Activated CD4-positive, alpha-beta T cell treated with anti-CD3 and anti-CD28 coated beads for 36 hours (primary cell): ENCODE measurements at regions not wholly inside any gene's neighbourhood (a gene's known extent, or its start where the extent isn't known, plus 50 kb on each side); places are given as distances from the start of the nearest gene placed in this dataset.

Source experiments
- ATAC-seq: fragments of 200-7000 bp; cut with Tn5 transposase; one replicate; pipeline ENCODE4 v1.10.0; 2021; ENCODE audit warnings: mild to moderate bottlenecking, moderate library complexity
- CTCF ChIA-PET: fragments of 350-600 bp; sonication (Branson Sonifier 250); formaldehyde crosslinking; loops from one replicate; lab custom pipeline; 2021; ENCODE audit warnings: antibody characterized with exemption; lab: Charles Lee
- POLR2A ChIA-PET: fragments of 350-600 bp; sonication (Branson Sonifier 250); formaldehyde crosslinking; loops from one replicate; lab custom pipeline; 2021; ENCODE audit warnings: antibody characterized with exemption, inconsistent platforms; lab: Charles Lee
- DNase-seq: peaks from one replicate; pipeline ENCODE4 v3.0.0-alpha.2; 2020
- H3K27ac Mint-ChIP-seq: one replicate; pipeline ENCODE4 v1.8.0; 2021; ENCODE audit warnings: mixed read lengths
- H3K27me3 Mint-ChIP-seq: one replicate; pipeline ENCODE4 v1.8.0; 2021; ENCODE audit warnings: mixed read lengths
- H3K36me3 Mint-ChIP-seq: one replicate; pipeline ENCODE4 v1.8.0; 2021; ENCODE audit warnings: low read depth, mixed read lengths
- H3K4me1 Mint-ChIP-seq: one replicate; pipeline ENCODE4 v1.8.0; 2021; ENCODE audit warnings: mixed read lengths
- H3K4me3 Mint-ChIP-seq: one replicate; pipeline ENCODE4 v1.8.0; 2021; ENCODE audit warnings: mild to moderate bottlenecking, moderate library complexity, mixed read lengths
- H3K9me3 Mint-ChIP-seq: one replicate; pipeline ENCODE4 v1.8.0; 2021; ENCODE audit warnings: low read depth, mixed read lengths
- intact Hi-C, 2 experiments: fragments of 100-400 bp; cut with DNase I in 1 of 2; cut with micrococcal nuclease in 1 of 2; formaldehyde crosslinking; loops; one replicate each; pipeline versions ENCODE4 v1.14.2 to v1.15.1; 2022 to 2024; cut with DNase I, micrococcal nuclease

DNA sequence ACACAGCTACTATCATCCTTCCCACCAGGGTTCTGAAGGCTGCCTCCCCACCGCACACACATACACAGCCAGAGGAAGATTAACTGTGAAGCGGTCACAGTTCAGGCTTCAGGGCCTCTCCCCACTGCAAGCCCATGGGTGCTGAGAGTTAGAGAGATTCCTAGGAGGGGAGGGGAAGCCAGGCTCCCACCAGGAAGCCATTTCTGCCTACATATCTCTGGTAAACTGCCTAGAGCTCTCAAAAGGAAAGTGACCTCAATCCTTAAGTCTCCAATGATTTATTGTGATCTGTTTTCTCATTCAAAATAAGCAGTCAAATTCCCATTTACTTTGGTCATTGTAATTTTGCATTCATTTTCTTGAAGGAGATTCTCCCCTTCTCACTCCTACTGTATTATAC, 141.0 kb upstream of the BNIP2 start:
- Mint-ChIP-seq H3K4me3 (no peak overlapping the region), H3K27me3 (no peaks in the 10 kb centered on the region), H3K27ac (no peak overlapping the region), H3K4me1 (no peaks in the 10 kb centered on the region), H3K36me3 (no peaks in the 10 kb centered on the region), H3K9me3 (no peaks in the 10 kb centered on the region)
- no peak for ATAC-seq
- CTCF ChIA-PET = no interaction called here
- intact Hi-C loops = no loop called here
- DNase-seq = no peak
- POLR2A ChIA-PET = interaction anchor here (0.6 kb wide), 1 partner anchor 493 kb away, joined by 4 read pairs; no protein-coding TSS in a partner anchor

DNA sequence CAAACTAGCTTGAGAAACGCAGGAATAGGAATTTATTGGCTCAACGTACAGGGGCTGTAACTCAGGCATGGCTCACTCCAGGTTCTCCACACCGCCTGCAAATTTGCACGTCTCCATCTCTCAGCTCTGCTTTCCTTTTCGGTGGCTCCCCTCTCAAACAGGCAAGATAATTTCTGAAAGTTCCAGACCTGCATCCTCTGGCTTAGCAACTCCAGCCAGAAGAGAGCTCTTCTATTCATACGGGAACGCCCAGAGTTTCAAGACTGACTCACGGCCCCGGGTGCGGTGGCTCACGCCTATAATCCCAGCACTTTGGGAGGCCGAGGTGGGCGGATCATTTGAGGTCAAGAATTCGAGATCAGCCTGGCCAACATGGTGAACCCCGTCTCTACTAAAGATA, 139.7 kb upstream of the BNIP2 start:
- Mint-ChIP-seq H3K9me3 (no peaks in the 10 kb centered on the region), H3K27me3 (no peaks in the 10 kb centered on the region), H3K4me3 (no peak overlapping the region), H3K4me1 (no peaks in the 10 kb centered on the region), H3K36me3 (no peaks in the 10 kb centered on the region), H3K27ac (no peak overlapping the region)
- no peak for DNase-seq
- ChIA-PET POLR2A (no interaction called here), CTCF (no interaction called here)
- ATAC-seq = no peak
- intact Hi-C loops = no loop called here

- Mint-ChIP-seq H3K27ac (no peak overlapping the region), H3K27me3 (no peaks in the 10 kb centered on the region), H3K4me1 (no peaks in the 10 kb centered on the region), H3K36me3 (no peaks in the 10 kb centered on the region), H3K9me3 (no peaks in the 10 kb centered on the region), H3K4me3 (no peak overlapping the region)
- DNase-seq (no peak), ATAC-seq (no peak)
- ChIA-PET POLR2A (interaction anchor here (1.5 kb wide), 1 partner anchor 16 kb away, joined by 4 read pairs; no protein-coding TSS in a partner anchor), CTCF (no interaction called here)
- intact Hi-C loops = no loop called here
These were observed 139.1 kb upstream of the BNIP2 start for GRCh38 chr15:59828263-59828662.

- intact Hi-C loops = no loop called here
- CTCF ChIA-PET = no interaction called here
- ATAC-seq = no peak
- Mint-ChIP-seq H3K4me1 (no peaks in the 10 kb centered on the region), H3K27ac (no peak overlapping the region), H3K9me3 (peaks cover 2% of the 10 kb centered on the region), H3K27me3 (no peaks in the 10 kb centered on the region), H3K4me3 (no peak overlapping the region), H3K36me3 (no peaks in the 10 kb centered on the region)
- no peak for DNase-seq
- POLR2A ChIA-PET = no interaction called here
These were observed 136.8 kb upstream of the BNIP2 start for GRCh38 chr15:59825901-59826300.

DNA sequence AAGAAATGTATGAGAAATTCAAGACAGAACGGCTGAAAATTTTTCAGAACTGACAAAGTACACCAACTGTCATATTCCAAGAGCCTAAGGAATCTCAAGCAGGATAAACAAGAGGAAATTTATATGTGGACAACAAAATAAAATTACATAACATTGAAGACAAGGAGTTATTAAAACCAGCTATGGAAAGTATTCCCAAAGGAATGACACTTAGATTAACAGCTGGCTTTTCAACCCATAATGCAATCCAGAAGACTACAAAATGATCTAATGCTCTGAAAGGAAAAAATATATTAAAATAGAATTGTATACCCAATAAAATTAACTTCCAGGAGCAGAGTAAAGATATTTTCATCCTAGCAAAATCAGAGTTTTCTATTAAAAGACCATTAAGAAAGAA, 132.2 kb upstream of the BNIP2 start:
- Mint-ChIP-seq H3K27ac (no peak overlapping the region), H3K4me1 (no peaks in the 10 kb centered on the region), H3K36me3 (no peaks in the 10 kb centered on the region), H3K27me3 (no peaks in the 10 kb centered on the region), H3K4me3 (no peak overlapping the region), H3K9me3 (peaks cover 2% of the 10 kb centered on the region)
- CTCF ChIA-PET = interaction anchor here (0.9 to 1.1 kb wide), 2 partner anchors 20 to 56 kb away, joined by 3 read pairs; no protein-coding TSS in a partner anchor
- intact Hi-C loops = no loop called here
- DNase-seq (no peak), ATAC-seq (no peak)
- POLR2A ChIA-PET = interaction anchor here (0.7 kb wide), 1 partner anchor 97 kb away, joined by 3 read pairs; no protein-coding TSS in a partner anchor

- Mint-ChIP-seq H3K4me1 (peaks cover 11% of the 10 kb centered on the region), H3K27ac (no peak overlapping the region), H3K36me3 (no peaks in the 10 kb centered on the region), H3K9me3 (peaks cover 2% of the 10 kb centered on the region), H3K4me3 (no peak overlapping the region), H3K27me3 (no peaks in the 10 kb centered on the region)
- POLR2A ChIA-PET = no interaction called here
- intact Hi-C loops = no loop called here
- DNase-seq (no peak), ATAC-seq (no peak)
- CTCF ChIA-PET = interaction anchor here (1.8 kb wide), 1 partner anchor 68 kb away, joined by 5 read pairs; no protein-coding TSS in a partner anchor
These were observed 130.0 kb upstream of the BNIP2 start for GRCh38 chr15:59819092-59819491.

- no peaks in the 10 kb centered on the region for H3K27me3 Mint-ChIP-seq
- POLR2A ChIA-PET = no interaction called here
- H3K9me3 Mint-ChIP-seq = peaks cover 2% of the 10 kb centered on the region
- intact Hi-C loops = no loop called here
- CTCF ChIA-PET = interaction anchor here (1.0 to 1.8 kb wide), 2 partner anchors 22 to 67 kb away, joined by 3 to 5 read pairs; no protein-coding TSS in a partner anchor
- H3K36me3 Mint-ChIP-seq = no peaks in the 10 kb centered on the region
- peaks cover 14% of the 10 kb centered on the region for H3K4me1 Mint-ChIP-seq
- no peak overlapping the region for H3K4me3 Mint-ChIP-seq
- DNase-seq (no peak), ATAC-seq (no peak)
- H3K27ac Mint-ChIP-seq = no peak overlapping the region
These were observed 129.2 kb upstream of the BNIP2 start for GRCh38 chr15:59818336-59818735.

DNA sequence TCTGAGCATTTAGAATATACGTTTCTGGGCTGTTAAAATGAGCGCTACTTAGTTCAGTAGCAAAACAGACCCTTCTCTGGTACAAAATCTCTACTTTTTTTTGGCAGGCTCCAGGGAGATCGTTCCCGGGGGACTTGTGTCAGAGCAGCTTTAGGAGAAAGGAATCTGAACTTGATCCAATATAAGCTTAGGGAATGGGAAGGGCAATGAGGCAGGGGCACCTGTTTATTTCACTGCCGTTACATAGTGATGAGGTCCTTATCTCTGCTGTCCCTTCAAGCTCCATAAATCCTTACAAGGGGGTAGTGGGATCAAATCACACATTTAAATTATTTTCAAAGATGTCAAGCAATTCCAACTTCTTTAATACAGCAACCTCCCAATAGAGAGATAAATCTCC, 128.7 kb upstream of the BNIP2 start:
- Mint-ChIP-seq H3K27ac (no peak overlapping the region), H3K4me3 (no peak overlapping the region), H3K9me3 (no peaks in the 10 kb centered on the region), H3K4me1 (peaks cover 16% of the 10 kb centered on the region), H3K27me3 (no peaks in the 10 kb centered on the region), H3K36me3 (no peaks in the 10 kb centered on the region)
- no peak for DNase-seq
- CTCF ChIA-PET = interaction anchor here (1.0 to 1.8 kb wide), 2 partner anchors 21 to 67 kb away, joined by 3 to 5 read pairs; no protein-coding TSS in a partner anchor
- ATAC-seq = no peak
- intact Hi-C loops = no loop called here
- POLR2A ChIA-PET = no interaction called here

- H3K4me3 Mint-ChIP-seq = no peak overlapping the region
- no peaks in the 10 kb centered on the region for H3K27me3 Mint-ChIP-seq
- no peaks in the 10 kb centered on the region for H3K36me3 Mint-ChIP-seq
- ChIA-PET CTCF (interaction anchor here (0.6 to 1.0 kb wide), 2 partner anchors 21 to 614 kb away, joined by 3 read pairs; no protein-coding TSS in a partner anchor), POLR2A (no interaction called here)
- intact Hi-C loops = no loop called here
- no peak overlapping the region for H3K27ac Mint-ChIP-seq
- peaks cover 16% of the 10 kb centered on the region for H3K4me1 Mint-ChIP-seq
- H3K9me3 Mint-ChIP-seq = no peaks in the 10 kb centered on the region
- ATAC-seq (no peak), DNase-seq (no peak)
These were observed 127.9 kb upstream of the BNIP2 start for GRCh38 chr15:59817053-59817452.

- Mint-ChIP-seq H3K27me3 (no peaks in the 10 kb centered on the region), H3K36me3 (no peaks in the 10 kb centered on the region), H3K4me1 (peaks cover 16% of the 10 kb centered on the region), H3K27ac (no peak overlapping the region), H3K9me3 (peaks cover 2% of the 10 kb centered on the region), H3K4me3 (no peak overlapping the region)
- ATAC-seq = peak; percentile 36
- intact Hi-C loops = no loop called here
- POLR2A ChIA-PET = no interaction called here
- CTCF ChIA-PET = interaction anchor here (0.7 kb wide), 1 partner anchor 72 kb away, joined by 3 read pairs; no protein-coding TSS in a partner anchor
- peak; percentile 22 for DNase-seq
These were observed 125.3 kb upstream of the BNIP2 start for GRCh38 chr15:59814409-59814808.

GRCh38 chr15:59812889-59813288, 123.8 kb upstream of the BNIP2 start:
- ATAC-seq = no peak
- Mint-ChIP-seq H3K4me3 (no peak overlapping the region), H3K27me3 (no peaks in the 10 kb centered on the region), H3K27ac (no peak overlapping the region), H3K36me3 (no peaks in the 10 kb centered on the region), H3K4me1 (peaks cover 16% of the 10 kb centered on the region), H3K9me3 (peaks cover 2% of the 10 kb centered on the region)
- intact Hi-C loops = no loop called here
- no peak for DNase-seq
- ChIA-PET CTCF (interaction anchor here (0.7 kb wide), 1 partner anchor 10 kb away, joined by 3 read pairs; no protein-coding TSS in a partner anchor), POLR2A (no interaction called here)

DNA sequence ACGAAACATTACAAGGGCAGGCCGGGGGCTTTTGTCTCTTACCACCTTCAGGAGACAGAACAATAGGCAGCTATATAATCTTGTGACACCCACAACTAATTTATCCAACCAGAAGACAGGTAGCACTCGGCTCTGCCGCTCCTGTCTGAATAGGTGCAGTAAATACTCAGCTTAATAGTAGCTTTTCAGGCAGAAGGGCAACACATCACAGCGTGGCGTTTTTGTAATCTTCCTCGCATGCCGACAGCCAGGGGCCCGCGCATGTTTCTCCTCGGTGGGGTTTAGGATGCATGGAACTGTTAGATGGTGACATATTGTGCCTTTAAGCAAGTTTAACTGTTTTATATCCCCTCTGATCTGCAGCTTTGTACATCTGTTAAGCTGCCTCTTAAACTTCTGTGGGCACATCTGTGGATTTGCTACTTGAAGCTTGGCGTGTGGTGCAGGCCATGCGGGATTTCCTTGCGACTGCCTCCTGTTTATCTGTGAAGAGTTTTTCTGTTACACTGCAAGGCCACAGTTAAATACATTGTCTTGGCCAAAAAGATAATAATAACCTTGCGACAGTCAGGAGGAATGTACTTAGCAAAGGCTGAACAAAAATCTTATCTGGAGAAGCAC, 123.2 kb upstream of the BNIP2 start:
- intact Hi-C loops = no loop called here
- CTCF ChIA-PET = interaction anchor here (0.7 kb wide), 1 partner anchor 9 kb away, joined by 3 read pairs; no protein-coding TSS in a partner anchor
- POLR2A ChIA-PET = interaction anchor here (1.0 kb wide), 1 partner anchor 16 kb away, joined by 4 read pairs; no protein-coding TSS in a partner anchor

More for the DNA sequence above, 123.2 kb upstream of the BNIP2 start:
- no peak overlapping the region for H3K4me3 Mint-ChIP-seq
- no peaks in the 10 kb centered on the region for H3K27me3 Mint-ChIP-seq
- H3K27ac Mint-ChIP-seq = no peak overlapping the region
- H3K36me3 Mint-ChIP-seq = no peaks in the 10 kb centered on the region
- H3K9me3 Mint-ChIP-seq = peaks cover 2% of the 10 kb centered on the region
- no peak for DNase-seq
- H3K4me1 Mint-ChIP-seq = peaks cover 16% of the 10 kb centered on the region
- ATAC-seq = no peak
